GM12878 (cell line): ENCODE measurements at regions not wholly inside any gene's neighbourhood (a gene's known extent, or its start where the extent isn't known, plus 50 kb on each side); places are given as distances from the start of the nearest gene placed in this dataset.

Experiments
- ATAC-seq: fragments of 200-7000 bp; cut with Tn5 transposase; 3 replicates; pipeline ENCODE4 v1.9.1; 2020; ENCODE audit warnings: mild to moderate bottlenecking, moderate library complexity
- BruUV-seq: library from RNA; stranded (reverse); fragments of 400-500 nt; replicated peaks from 2 replicates; lab custom pipeline; 2021; lab: Mats Ljungman, UMichigan
- CTCF ChIA-PET: fragments of 300-600 bp; sonication (Branson Sonifier 250); formaldehyde crosslinking; extraction: SDS; loops from one replicate; lab custom pipeline; 2021; ENCODE audit warnings: inconsistent platforms; lab: Yijun Ruan, JAX
- POLR2A ChIA-PET: fragments of 350-600 bp; formaldehyde crosslinking; extraction: SDS; loops from one replicate; lab custom pipeline; 2021; ENCODE audit warnings: inconsistent platforms; lab: Charles Lee
- RAD21 ChIA-PET: fragments of 300-600 bp; sonication (Branson Sonifier 250); formaldehyde crosslinking; loops from one replicate; lab custom pipeline; 2023; ENCODE audit warnings: antibody characterized with exemption; ENCODE audit not compliant: unreplicated experiment; lab: Charles Lee
- SMC1A ChIA-PET: fragments of 300-600 bp; sonication (Branson Sonifier 250); formaldehyde crosslinking; loops from one replicate; lab custom pipeline; 2023; ENCODE audit not compliant: unreplicated experiment, uncharacterized antibody; lab: Charles Lee
- DNase-seq: peaks from one replicate; pipeline ENCODE4 v3.0.0-alpha.2; 2011; ENCODE audit warnings: low read depth, low spot score
- FAIRE-seq: peaks from 3 replicates; lab custom pipeline; 2011; peaks lifted over from hg19 to GRCh38; lab: Jason Lieb, UNC
- H2AFZ ChIP-seq: 2 replicates; pipeline ENCODE4 v1.6.0; 2011; ENCODE audit warnings: low read depth, low read length, control low read depth; ENCODE audit not compliant: control insufficient read depth
- H3K27ac ChIP-seq: 2 replicates; pipeline ENCODE4 v1.5.1; 2011; ENCODE audit warnings: control low read depth; ENCODE audit not compliant: control insufficient read depth, insufficient read depth
- H3K27me3 ChIP-seq, 2 experiments: replicated peaks in 1 of 2; 2 replicates each; pipeline versions ENCODE4 v1.6.0 to v1.6.1; 2011; ENCODE audit warnings: low read length in 1 of 2; ENCODE audit not compliant: control insufficient read depth in 2 of 2, insufficient read depth in 2 of 2
- H3K36me3 ChIP-seq, 2 experiments: 2 replicates each; pipeline ENCODE4 v1.5.1; 2011; ENCODE audit warnings: low read length in 1 of 2; ENCODE audit not compliant: control insufficient read depth in 2 of 2, insufficient read depth in 2 of 2
- H3K4me1 ChIP-seq: 2 replicates; pipeline ENCODE4 v1.6.1; 2011; ENCODE audit warnings: mild to moderate bottlenecking, low read length, moderate library complexity, mixed read lengths; ENCODE audit not compliant: control insufficient read depth, insufficient read depth
- H3K4me2 ChIP-seq: 2 replicates; pipeline ENCODE4 v1.6.0; 2011; ENCODE audit warnings: control low read depth; ENCODE audit not compliant: control insufficient read depth, insufficient read depth
- H3K4me3 ChIP-seq: fragments of 200-600 bp; sonication (generic); 2 replicates; pipeline ENCODE4 v1.5.1; 2016
- H3K79me2 ChIP-seq: 2 replicates; pipeline ENCODE4 v1.6.0; 2011; ENCODE audit warnings: low read length; ENCODE audit not compliant: control insufficient read depth, insufficient read depth
- H3K9ac ChIP-seq: 2 replicates; pipeline ENCODE4 v1.8.0; 2011; ENCODE audit warnings: low read length, control low read depth, mixed read lengths; ENCODE audit not compliant: control insufficient read depth, insufficient read depth
- H3K9me3 ChIP-seq: replicated peaks from 3 replicates; pipeline ENCODE4 v1.5.1; 2011; ENCODE audit warnings: mild to moderate bottlenecking, low read length; ENCODE audit not compliant: control insufficient read depth, insufficient read depth
- H4K20me1 ChIP-seq: 2 replicates; pipeline ENCODE4 v1.6.0; 2011; ENCODE audit not compliant: control insufficient read depth, insufficient read depth
- CHD4 ChIP-seq: fragments of 200-600 bp; sonication (generic); IDR thresholded peaks from 2 replicates; pipeline ENCODE4 v1.6.1; 2016; ENCODE audit warnings: mild to moderate bottlenecking
- CREB1 ChIP-seq: IDR thresholded peaks from 2 replicates; pipeline ENCODE4 v1.6.1; 2012; ENCODE audit warnings: low read depth, mild to moderate bottlenecking, inconsistent platforms
- ESRRA ChIP-seq: IDR thresholded peaks from 2 replicates; pipeline ENCODE4 v1.6.1; 2012; ENCODE audit warnings: mild to moderate bottlenecking, low read length, improper control_type of control experiment
- HDGF ChIP-seq: fragments of 450-650 bp; IDR thresholded peaks from 2 replicates; pipeline ENCODE4 v1.6.1; 2016; ENCODE audit warnings: antibody characterized with exemption
- NKRF ChIP-seq: fragments of 450-650 bp; conservative IDR thresholded peaks from 2 replicates; pipeline ENCODE4 v1.6.1; 2017; ENCODE audit warnings: mild to moderate bottlenecking, moderate library complexity
- REST ChIP-seq: IDR thresholded peaks from 2 replicates; pipeline ENCODE4 v1.6.1; 2012; ENCODE audit warnings: mild to moderate bottlenecking, low read depth, low read length
- SIN3A ChIP-seq: IDR thresholded peaks from 2 replicates; pipeline ENCODE4 v1.6.1; 2012; ENCODE audit warnings: low read depth, low read length, improper control_type of control experiment
- USF2 ChIP-seq: IDR thresholded peaks from 2 replicates; pipeline ENCODE4 v1.6.1; 2011; ENCODE audit warnings: low read depth, low read length, improper control_type of control experiment, borderline replicate concordance
- YY1 ChIP-seq: IDR thresholded peaks from 2 replicates; pipeline ENCODE4 v1.6.1; 2011; ENCODE audit warnings: low read depth, mild to moderate bottlenecking, low read length
- ZBTB11 ChIP-seq: fragments of 450-650 bp; formaldehyde crosslinking; IDR thresholded peaks from 2 replicates; pipeline ENCODE4 v1.5.0; 2022; ENCODE audit warnings: mild to moderate bottlenecking, missing genetic modification characterization
- WGBS: methylation state at CpG from one replicate; pipeline ENCODE4 v1.1.6; 2016; ENCODE audit warnings: low lambda C conversion rate; ENCODE audit not compliant: insufficient replicate concordance, insufficient coverage; ENCODE audit errors: missing lambda C conversion rate; 5-methylcytosine and 5-hydroxymethylcytosine counted together
- in situ Hi-C: fragments of 300-500 bp; cut with MboI; formaldehyde crosslinking; loops from 9 replicates; pipeline ENCODE4 v1.14.3; 2018; ENCODE audit warnings: mixed read lengths
- intact Hi-C: fragments of 100-400 bp; cut with micrococcal nuclease; formaldehyde crosslinking; loops from one replicate; pipeline ENCODE4 v1.14.2; 2022; ENCODE audit not compliant: unreplicated experiment
- TF ChIP-seq, protein P1 (sequence below): IDR thresholded peaks from 2 replicates; pipeline ENCODE4 v1.6.1; 2012; ENCODE audit warnings: low read depth, low read length, improper control_type of control experiment

GRCh38 chr4:174071595-174071994 is 211.9 kb downstream of the FBXO8 start (continued):
- TF ChIP-seq REST, result no peak
- no peak for TF ChIP-seq ESRRA
- no peak for TF ChIP-seq YY1

DNA sequence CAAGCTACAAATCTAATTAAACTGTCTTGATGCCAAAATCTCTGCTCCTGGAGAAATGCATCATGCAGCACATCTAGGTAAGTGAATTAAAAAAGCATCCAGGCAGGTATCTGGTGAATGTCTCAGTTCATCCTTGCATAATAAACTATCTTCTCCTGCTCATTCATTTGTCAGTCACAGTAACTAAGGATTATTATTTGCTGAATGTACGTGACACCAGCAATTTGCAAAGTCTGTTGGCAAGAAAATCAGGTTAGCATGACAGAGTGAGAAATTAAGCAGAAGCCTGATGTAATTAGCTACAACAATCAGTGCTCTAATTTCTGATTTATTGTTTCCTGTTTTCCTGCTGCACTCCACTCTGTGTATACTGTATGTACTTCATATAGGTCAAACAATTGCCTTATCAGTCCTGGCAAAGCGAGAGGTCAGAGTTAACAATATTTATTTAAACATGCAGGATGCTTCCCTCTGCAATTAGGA is 213.6 kb downstream of the FBXO8 start:
- intact Hi-C loops, result no loop called here
- ATAC-seq (no peak), FAIRE-seq (no peak), DNase-seq (no peak)
- no peak overlapping the region for H3K4me3 ChIP-seq
- SMC1A ChIA-PET, result interaction anchor here (0.6 kb wide), 1 partner anchor 71 kb away, joined by 3 read pairs; no protein-coding TSS in a partner anchor
- no peak overlapping the region for H2AFZ ChIP-seq
- H3K36me3 ChIP-seq, result no peaks in the 10 kb centered on the region
- CTCF ChIA-PET, result no interaction called here
- H3K4me2 ChIP-seq, result no peak overlapping the region
- no peaks in the 10 kb centered on the region for H4K20me1 ChIP-seq
- in situ Hi-C loops, result no loop called here
- no peaks in the 10 kb centered on the region for H3K27me3 ChIP-seq
- POLR2A ChIA-PET, result no interaction called here
- BruUV-seq, result no TSS peak
- H3K9ac ChIP-seq, result no peak overlapping the region
- H3K4me1 ChIP-seq, result no peaks in the 10 kb centered on the region
- WGBS, result 0% methylated on average over 2 of the region's 2 CpGs
- no peaks in the 10 kb centered on the region for H3K79me2 ChIP-seq
- H3K9me3 ChIP-seq, result no peaks in the 10 kb centered on the region
- H3K27ac ChIP-seq, result no peak overlapping the region
- RAD21 ChIA-PET, result no interaction called here
- TF ChIP-seq CREB1 (no peak), ZBTB11 (no peak), SIN3A (no peak), NKRF (no peak), HDGF (no peak), CHD4 (no peak), USF2 (no peak)
- TF ChIP-seq, protein P1, sequence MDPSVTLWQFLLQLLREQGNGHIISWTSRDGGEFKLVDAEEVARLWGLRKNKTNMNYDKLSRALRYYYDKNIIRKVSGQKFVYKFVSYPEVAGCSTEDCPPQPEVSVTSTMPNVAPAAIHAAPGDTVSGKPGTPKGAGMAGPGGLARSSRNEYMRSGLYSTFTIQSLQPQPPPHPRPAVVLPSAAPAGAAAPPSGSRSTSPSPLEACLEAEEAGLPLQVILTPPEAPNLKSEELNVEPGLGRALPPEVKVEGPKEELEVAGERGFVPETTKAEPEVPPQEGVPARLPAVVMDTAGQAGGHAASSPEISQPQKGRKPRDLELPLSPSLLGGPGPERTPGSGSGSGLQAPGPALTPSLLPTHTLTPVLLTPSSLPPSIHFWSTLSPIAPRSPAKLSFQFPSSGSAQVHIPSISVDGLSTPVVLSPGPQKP, result no peak
